Kidney glomerular epithelial cell (primary cell): ENCODE measurements at regions not wholly inside any gene's neighbourhood (a gene's known extent, or its start where the extent isn't known, plus 50 kb on each side); places are given as distances from the start of the nearest gene placed in this dataset.
"Not testable (repeated sequence)": the region's sequence is repeated elsewhere in the genome, so short reads cannot be mapped to it uniquely, and the experiment has no call there.

Experiments
- DNase-seq: peaks from one replicate; lab custom pipeline; 2025; lab: John Stamatoyannopoulos, UW

DNA sequence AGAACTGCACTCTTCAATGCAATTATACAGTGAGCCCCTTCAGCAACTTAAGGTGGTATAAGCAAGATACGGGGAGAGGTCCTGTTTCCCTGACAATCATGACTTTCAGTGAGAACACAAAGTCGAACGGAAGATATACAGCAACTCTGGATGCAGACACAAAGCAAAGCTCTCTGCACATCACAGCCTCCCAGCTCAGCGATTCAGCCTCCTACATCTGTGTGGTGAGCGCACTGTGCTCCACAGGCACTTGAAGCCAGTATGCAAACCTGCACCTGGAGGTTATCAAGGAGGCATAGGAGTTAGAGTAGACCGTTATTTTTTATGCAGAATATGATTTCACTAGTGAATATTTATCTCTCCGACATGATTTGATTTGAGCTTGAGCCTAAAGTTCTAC is 152.2 kb upstream of the OR4E1 start:
- DNase-seq: no peak

DNA sequence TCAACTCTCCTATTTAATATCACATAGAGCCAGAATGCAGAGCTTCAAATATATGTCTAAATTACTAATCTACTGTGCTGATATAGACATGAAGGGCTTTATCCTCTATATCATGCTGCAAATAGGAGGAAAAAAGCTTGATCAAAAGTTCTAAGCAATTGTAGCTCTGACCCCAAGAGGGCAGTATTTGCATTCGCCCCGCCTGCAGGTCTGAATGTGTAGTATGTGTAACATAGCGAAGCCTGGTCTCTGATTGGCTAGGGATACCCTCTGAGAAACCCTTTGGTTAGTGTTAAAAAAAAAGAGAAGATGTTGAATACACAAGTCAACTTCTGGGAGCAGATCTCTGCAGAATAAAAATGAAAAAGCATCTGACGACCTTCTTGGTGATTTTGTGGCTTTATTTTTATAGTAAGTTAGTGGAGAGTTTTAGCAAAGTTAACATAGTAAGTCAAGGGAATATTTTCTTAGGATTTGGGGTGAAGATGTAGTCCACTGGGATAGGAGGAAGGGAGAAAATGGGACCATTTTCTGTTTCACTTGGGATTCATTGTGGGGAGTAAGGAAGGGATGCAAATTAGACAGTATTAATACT is 151.6 kb upstream of the OR4E1 start:
- peak; percentile 16 for DNase-seq

DNA sequence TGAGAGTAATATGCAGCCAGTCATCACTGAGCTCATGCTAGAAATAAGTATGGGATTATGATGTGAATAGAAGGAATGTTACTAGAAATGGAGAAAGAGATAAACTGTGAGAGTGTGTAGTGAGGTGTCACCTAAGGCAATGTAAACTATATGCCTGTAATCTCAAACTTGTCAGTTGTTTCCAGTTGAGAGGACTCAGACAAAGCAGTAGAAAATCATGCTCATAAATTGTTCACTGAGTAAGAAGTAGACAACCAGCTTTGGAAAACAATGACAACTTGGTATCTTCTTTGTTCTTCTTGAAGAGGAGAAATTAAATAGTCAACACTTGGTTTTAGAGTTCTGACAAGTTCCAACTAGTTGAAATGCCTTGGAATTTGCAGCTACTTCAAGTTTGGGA is 148.5 kb upstream of the OR4E1 start:
- DNase-seq: peak; percentile 12

DNA sequence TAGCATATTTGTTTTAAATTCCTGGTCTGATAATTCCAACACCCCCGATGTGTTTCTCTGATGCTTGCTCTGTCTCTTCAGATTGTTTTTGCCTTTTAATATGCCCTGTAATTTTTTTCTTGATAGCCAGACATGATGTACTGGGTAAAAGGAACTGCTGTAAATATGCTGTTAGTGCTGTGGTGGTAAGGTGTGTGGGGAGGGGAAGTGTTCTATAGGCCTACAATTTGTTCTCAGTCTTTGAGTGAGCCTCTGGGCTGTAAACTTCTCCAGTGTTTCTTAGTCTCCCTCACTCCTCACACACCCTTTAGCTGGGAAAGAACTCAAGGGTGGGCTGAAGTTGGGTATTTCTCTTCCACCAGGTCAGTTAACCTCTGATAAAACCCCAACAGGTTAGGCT is 147.0 kb upstream of the OR4E1 start:
- DNase-seq: no peak

DNA sequence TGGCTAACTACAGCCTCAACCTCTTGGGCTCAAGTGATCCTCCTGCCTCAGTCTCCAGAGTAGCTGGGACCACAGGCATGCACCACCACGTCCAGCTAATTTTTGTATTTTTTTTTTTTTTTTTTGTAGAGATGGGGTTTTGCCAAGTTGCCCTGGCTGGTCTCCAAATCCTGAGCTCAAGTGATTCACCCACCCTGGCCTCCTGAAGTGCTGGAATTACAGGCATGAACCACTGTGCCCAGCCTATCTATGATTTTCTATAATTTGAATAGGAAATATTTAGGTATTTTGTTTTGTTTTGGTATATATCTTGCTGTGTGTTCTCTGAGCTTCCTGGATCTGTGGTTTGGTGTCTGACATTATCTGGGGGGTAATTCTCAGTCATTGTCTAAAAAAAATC is 146.3 kb upstream of the OR4E1 start:
- DNase-seq: not testable (repeated sequence)

DNA sequence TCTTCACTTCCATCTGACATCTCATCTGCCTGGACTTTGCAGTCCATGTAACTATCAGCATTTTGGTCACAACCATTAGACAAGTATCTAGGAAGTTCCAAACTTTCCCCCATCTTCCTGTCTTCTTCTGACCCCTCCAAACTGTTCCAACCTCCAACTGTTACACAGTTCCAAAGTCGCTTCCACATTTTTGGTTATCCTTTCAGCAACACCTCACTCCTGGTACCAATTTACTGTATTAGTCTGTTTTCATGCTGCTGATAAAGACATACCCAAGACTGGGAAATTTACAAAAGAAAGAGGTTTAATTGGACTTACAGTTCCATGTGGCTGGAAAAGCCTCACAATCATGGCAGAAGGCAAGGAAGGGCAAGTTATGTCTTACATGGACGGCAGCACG is 143.4 kb upstream of the OR4E1 start:
- not testable (repeated sequence) for DNase-seq

DNA sequence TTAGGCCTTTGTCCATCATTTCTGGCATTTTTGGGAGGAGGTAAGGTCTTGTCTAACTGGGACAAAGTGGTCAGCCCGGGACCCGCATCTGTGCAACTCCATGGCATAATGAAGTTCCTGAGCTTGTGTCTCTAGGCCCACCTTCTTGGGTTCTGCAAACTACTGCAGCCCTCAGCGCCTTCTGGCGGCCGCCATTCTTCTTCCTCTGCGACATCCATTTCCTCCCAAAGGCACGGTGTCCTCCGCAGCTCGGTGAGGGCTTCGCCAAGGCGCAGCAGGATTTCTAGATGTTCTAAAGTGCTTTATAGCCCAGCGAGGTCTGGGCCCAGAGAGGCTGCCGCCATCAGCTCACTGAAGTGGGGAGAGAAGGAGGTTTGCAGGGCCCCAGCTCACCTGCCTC is 134.4 kb upstream of the OR4E1 start:
- DNase-seq: no peak

DNA sequence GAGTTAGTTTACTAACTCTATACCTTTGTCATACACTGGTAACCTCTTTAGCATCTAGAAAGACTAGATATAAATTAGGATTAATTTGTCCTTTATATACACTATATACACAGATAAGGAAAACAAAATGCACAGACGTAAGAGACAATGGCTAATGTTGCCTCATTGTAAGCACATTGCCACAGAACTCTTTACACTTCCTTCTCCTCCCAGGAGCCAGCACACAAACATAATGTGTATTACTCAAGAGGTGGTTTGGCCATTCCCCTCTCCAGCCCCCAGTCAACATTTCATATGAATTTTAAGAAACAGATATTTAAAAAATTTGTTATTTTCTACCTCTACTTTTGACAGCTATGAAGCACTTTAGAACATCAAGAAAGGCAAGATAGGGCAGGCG is 131.4 kb upstream of the OR4E1 start:
- no peak for DNase-seq

DNA sequence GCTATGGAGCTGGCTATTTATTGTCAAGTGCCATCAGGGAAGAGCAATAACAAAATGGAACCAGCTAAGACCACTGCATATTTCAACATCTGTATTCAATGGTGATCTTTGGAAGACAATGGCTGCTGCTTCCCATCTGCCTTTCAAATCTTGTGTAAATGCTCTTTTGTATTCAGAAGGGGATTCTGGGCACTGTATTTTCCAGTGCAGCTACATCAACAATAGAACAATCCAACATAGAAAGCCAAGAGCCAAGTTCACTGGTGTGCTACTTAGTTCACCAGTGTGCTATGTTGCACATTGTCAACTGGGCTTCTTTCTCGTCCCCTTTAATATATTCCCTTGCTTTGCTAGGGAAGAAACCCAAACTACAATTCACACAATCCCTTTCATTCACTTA is 128.8 kb upstream of the OR4E1 start:
- DNase-seq: no peak

DNA sequence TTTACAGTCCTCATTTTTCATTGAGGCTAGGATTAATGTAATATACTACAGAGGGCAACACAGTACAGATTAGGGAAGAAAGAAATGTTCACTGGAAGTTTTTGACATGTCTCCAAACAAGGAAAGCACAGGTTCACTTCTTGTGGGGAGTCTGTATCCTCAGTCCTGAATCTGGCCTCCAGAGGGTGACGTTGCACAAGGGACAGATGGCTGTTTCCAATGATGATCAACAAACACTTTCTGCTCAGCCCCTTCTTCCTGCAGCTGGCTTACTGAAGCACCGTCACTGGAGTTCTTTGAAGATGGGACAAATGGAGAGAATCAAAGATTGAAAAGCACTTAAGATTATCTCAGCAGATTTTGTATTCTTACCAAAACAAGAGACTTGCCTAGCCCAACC is 123.3 kb upstream of the OR4E1 start:
- DNase-seq: no peak

DNA sequence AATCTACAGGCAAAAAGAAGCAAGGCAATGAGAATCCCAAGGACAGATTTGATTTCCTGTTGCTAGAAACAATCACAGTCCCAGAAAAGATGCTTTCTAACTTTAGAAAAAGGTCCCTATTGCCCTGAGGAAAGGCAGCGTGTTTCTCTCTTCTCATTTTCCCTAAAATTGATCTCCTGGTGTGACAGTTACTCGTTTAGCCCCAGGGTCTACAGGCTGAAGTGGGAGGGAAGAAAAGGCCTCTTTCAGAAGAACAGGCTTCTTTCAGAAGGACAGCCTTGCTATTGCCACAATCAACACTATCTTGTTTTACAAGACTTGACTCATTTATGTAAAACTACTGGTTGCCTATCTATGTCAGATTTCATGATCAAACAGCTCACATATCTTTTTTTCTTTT is 121.8 kb upstream of the OR4E1 start:
- no peak for DNase-seq

DNA sequence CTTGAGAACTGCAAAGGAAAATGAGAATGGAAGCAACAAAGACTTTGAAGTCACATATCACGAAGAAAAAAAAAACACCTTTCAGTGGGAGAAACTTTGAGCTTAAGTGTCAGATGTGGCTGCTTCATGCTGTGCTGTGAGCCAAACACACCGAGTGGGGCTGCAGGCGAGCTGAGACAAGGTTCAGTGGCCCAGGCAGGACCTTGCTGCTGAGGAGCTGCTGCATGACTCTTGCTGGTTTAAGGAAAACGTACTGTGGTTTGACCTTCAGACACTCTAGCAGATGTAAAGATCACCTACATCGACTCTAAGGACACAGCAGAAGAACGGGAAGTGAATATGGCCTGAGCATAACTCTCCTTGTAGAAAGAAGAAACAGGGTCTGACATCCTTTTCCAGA is 118.1 kb upstream of the OR4E1 start:
- no peak for DNase-seq

DNA sequence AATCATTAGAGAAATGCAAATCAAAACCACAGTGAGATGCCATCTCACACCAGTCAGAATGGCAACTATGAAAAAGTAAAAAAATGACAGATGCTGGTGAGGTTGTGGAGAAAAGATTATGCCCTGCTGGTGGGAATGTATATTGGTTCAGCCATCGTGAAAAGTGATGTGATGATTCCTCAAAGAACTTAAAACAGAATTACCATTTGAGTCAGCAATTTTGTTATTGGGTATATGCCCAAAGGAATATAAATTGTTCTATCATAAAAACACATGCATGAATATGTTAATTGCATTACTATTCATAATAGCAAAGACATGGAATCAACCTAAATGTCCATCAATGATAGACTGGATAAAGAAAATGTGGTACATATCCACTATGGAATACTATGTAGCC is 115.1 kb upstream of the OR4E1 start:
- DNase-seq: not testable (repeated sequence)

DNA sequence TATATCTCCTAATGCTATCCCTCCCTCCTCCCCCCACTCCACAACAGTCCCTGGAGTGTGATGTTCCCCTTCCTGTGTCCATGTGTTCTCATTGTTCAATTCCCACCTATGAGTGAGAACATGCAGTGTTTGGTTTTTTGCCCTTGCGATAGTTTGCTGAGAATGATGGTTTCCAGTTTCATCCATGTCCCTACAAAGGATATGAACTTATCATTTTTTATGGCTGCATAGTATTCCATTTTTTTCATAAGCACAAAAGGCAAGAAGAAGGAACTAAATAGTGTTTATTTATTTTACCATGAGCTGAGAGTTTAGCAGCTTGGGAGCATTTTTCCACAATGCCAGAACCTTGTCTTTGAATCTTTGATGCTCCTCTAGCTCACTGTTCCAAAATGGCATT is 113.6 kb upstream of the OR4E1 start:
- DNase-seq: not testable (repeated sequence)

DNA sequence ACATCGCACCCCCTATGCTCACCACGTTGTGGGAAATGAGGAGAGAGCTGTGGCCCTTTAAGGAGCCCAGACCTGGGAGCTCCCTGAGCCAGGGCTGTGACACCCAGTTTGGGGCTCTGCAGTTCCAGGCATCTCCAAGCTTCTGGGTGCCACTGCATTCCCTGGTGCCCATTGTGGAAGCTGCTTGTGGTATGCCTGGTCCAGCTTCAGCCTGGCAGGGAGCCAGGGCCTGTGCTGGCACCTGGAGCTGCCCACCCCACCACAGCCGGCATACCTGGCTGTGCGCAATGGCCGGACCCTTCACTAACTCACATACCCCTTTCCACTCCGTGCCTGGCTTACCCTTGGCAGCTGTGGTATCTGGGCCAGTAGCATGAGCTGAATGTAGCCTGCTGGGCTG is 107.9 kb upstream of the OR4E1 start:
- DNase-seq: no peak

DNA sequence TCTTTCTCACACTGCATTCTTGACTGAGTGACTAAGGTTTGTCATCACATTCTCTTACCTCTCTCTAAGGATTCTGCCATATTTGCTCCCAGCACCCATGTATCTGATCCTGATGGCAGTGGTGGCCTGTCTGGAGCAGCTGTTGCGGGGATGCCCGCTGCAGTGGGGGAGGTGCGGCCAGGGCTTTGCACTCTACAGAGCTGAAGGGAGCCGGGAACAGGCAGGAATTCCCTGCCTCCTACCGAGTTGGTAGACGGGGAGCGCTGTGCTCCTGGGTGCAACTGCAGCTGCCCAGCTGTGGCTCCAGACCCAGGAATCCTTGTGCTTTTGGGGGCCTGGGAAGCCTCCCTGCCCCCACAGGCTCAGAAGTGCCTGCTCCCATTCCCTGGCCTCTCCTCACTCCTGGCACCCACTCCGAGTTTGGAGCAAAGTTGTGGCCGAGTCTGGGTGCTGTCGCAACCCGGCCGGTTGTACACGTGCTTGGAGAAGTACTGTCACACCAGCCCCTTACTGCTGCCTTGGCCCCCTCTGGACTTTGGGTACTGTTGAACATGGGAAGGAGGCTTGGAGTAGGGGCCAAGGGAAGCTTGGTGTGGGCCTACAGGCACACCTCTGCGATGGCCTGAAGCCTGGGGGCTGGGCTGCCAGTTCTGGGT is 106.9 kb upstream of the OR4E1 start:
- DNase-seq: no peak

DNA sequence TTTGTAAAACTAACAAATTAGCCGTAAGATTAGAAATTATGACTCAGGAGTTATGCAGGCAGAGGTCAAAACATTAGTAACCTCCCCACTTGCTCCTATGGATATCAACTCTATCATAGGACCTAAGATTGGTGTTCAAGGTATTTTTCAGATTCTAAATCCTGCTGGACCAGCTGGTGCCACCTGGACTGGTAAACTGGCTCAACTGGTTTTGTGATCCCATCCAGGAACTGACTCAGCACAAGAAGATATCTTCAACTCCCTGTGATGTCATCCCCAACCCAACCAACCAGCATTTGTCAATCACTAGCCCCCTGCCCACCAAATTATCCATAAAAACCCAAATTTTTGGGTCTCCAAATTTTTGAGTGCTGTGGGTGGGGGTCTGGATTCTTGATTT is 98.1 kb upstream of the OR4E1 start:
- DNase-seq: no peak

DNA sequence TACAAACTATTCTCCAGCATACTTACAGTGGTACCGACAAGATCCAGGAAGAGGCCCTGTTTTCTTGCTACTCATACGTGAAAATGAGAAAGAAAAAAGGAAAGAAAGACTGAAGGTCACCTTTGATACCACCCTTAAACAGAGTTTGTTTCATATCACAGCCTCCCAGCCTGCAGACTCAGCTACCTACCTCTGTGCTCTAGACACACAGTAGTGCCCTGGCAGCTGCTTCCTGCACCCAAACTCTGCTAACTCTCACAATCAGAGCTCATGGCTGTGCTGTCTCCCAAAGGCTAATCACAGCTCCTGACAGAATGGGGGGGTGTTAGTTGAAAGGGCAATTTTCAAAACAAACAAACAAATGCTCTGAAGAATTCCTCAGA is 95.2 kb upstream of the OR4E1 start:
- no peak for DNase-seq

DNA sequence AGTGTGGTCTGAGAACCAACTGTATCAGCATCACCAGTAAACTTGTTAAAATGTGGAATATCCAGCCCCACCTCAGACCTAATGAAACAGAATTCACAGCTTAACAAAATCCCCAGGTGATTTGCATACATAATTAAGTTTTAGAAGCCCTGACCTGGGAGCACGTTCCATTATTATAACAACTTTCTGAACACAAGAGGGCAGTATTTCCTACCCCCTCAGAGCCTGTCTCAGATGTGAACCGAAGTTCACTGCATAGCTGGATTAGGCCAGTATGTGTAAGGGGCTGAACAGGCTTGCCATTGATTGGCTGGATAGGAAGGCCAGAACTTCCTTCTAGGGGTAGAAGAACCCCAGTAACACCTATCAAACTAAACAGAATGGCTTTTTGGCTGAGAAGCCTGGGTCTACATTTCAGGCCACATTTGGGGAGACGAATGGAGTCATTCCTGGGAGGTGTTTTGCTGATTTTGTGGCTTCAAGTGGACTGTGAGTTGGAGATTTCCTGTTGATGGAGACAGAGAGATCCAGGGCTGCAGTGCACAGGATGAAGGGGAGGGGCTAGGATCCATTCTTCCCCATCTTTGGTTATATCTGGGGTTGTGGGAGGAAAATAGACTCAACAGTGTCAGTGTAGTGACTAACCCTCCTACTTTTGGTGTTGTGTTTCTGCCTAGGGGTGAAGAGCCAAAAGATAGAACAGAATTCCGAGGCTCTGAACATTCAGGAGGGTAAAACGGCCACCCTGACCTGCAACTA is 94.7 kb upstream of the OR4E1 start:
- DNase-seq: no peak

DNA sequence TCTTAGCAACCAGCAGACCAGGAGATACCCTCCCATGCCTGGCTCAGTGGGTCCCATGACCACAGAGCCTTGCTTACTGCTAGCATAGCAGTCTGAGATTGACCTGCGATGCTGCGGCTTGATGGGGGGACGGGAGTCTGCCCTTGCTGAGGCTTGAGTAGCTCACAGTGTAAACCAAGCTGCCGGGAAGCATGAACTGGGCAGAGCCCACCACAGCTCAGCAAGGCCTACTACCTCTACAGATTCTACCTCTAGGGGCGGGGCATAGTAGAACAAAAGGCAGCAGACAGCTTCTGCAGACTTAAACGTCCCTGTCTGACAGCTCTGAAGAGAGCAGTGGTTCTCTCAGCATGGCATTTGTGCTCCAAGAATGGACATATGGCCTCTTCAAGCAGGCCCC is 86.7 kb upstream of the OR4E1 start:
- DNase-seq: not testable (repeated sequence)

DNA sequence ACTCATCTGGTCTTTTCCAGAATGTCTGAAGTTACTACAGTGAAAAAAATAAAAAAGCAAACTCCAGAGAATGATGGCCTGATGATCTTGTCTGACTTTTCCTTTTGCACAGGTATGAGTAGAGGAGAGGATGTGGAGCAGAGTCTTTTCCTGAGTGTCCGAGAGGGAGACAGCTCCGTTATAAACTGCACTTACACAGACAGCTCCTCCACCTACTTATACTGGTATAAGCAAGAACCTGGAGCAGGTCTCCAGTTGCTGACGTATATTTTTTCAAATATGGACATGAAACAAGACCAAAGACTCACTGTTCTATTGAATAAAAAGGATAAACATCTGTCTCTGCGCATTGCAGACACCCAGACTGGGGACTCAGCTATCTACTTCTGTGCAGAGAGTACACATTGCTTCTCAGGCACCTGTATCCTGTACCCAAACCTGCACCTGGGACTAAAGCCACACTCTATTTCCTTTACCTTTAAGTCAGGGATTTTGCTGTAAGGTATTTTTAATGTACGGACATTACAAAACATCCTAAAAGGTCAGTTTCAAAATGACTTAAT is 75.8 kb upstream of the OR4E1 start:
- no peak for DNase-seq

DNA sequence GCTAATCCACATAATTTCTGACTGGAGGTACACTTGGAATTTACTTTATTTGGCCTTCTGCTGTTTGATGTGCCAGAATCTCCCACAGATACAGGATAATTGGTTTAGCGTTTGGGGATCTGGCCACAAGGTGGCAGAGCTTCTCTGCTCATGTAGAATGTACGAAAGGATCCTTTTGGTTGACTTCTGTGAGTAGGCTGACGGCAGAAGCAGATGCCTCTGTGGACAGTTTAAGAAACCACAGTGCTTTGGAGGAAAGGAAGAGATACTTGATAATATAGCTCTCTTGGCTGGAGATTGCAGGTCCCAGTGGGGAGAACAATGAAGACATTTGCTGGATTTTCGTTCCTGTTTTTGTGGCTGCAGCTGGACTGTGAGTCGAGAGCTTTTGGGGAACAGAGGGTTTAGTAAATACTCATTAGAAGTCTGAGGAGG is 75.3 kb upstream of the OR4E1 start:
- DNase-seq: peak; percentile 33

DNA sequence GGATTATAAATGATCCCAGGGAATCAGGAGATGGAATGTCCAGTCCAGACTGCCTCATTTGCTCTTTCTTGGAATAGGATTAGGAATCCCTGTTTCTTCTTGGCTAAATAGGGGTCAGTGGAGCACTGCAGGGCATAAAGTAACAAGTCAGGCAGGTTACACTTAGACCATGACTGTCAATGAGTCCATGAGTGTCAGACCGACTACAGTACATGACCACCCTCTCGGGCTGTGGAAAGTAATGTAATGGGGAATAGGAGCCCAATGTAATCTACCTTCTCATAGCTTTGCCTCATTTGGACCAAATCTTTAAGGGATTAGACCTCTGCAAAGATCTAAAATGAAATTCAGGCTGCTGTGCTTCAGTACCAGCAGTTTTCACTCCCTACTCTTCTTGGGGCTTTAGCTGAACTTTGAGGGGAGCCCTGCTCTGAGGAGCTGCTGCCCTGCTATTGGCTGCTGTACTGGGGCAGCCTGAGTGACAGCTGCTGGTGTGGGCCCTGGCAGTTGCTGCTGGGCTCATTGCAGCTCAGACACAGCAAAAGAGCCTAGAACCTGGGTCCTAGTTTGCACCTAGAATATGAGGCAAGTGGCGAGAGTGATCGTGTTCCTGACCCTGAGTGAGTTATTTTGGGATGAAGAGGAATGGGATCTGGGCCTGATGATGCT is 62.2 kb upstream of the OR4E1 start:
- no peak for DNase-seq
